Muscle of leg (tissue), 3 donors: ENCODE measurements at regions not wholly inside any gene's neighbourhood (a gene's known extent, or its start where the extent isn't known, plus 50 kb on each side); places are given as distances from the start of the nearest gene placed in this dataset.

Source experiments
- DNase-seq: peaks from one replicate; pipeline ENCODE4 v3.0.0; 2013
- H3K27ac ChIP-seq: one replicate; pipeline ENCODE4 v1.5.1; 2013; ENCODE audit warnings: mild to moderate bottlenecking, low read length, control low read depth
- H3K27me3 ChIP-seq: one replicate; pipeline ENCODE4 v1.6.1; 2013; ENCODE audit warnings: low read length; ENCODE audit not compliant: control insufficient read depth, insufficient read depth
- H3K36me3 ChIP-seq: one replicate; pipeline ENCODE4 v1.6.1; 2013; ENCODE audit warnings: low read length; ENCODE audit not compliant: control insufficient read depth, insufficient read depth
- H3K4me1 ChIP-seq: one replicate; pipeline ENCODE4 v1.6.1; 2013; ENCODE audit warnings: low read length; ENCODE audit not compliant: control insufficient read depth, insufficient read depth
- H3K4me3 ChIP-seq: one replicate; pipeline ENCODE4 v1.5.1; 2013; ENCODE audit warnings: low read length, control low read depth
- H3K9me3 ChIP-seq: replicated peaks from 2 replicates; pipeline ENCODE4 v1.6.1; 2013; ENCODE audit warnings: low read depth, low read length; ENCODE audit not compliant: control insufficient read depth
- WGBS: methylation state at CpG from one replicate; pipeline ENCODE4 v1.1.5; 2013; ENCODE audit warnings: missing lambda C conversion rate; ENCODE audit not compliant: insufficient coverage; 5-methylcytosine and 5-hydroxymethylcytosine counted together

DNA sequence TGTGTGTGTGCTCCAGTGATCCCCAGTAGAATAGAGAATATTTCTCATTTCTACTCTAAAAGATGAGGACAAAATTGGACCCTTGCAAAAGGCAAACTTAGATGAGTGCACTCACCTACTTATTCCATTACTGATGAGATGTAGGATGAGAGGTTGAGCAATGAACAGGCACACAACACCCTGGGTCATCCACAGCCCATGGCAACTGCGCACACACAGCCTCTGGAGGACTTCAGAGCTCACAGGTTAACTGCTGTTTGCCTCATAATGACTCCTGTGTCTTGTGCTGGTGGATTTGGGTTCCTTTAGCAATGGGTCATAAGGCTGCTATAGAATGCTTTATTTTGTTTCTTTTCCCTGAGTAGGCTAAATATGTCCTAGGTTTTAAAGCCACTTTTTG is 103.6 kb upstream of the TNFAIP3 start:
- WGBS: no CpG with 5 or more reads among the region's 1 CpG
- no peaks in the 10 kb centered on the region for H3K36me3 ChIP-seq
- no peaks in the 10 kb centered on the region for H3K4me1 ChIP-seq
- H3K27me3 ChIP-seq: no peaks in the 10 kb centered on the region
- DNase-seq: no peak
- no peaks in the 10 kb centered on the region for H3K9me3 ChIP-seq
- H3K27ac ChIP-seq: no peak overlapping the region
- H3K4me3 ChIP-seq: no peak overlapping the region

DNA sequence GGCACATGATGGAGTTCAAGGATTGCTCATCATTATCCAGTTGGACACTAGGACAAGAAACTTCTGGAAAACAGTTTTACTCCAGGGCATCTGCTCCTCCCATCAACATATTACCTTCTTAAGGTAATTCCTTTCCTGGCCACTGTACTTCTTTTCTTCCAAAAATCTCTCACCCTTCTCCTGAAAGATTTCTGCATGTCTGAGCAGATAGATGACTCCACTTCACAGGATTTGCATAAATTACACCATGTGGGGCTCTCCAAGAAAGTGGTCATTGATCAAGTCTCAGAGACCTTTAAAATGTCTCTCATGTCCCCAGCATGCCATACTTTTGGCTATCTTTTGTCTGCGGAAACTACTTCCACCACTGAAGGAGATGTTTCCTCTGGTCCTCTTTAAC is 103.2 kb upstream of the TNFAIP3 start:
- Histone ChIP-seq H3K9me3 (no peaks in the 10 kb centered on the region), H3K27me3 (no peaks in the 10 kb centered on the region), H3K4me3 (no peak overlapping the region), H3K36me3 (no peaks in the 10 kb centered on the region), H3K27ac (no peak overlapping the region), H3K4me1 (no peaks in the 10 kb centered on the region)
- 100% methylated on average over 1 of the region's 1 CpG for WGBS
- DNase-seq: no peak

DNA sequence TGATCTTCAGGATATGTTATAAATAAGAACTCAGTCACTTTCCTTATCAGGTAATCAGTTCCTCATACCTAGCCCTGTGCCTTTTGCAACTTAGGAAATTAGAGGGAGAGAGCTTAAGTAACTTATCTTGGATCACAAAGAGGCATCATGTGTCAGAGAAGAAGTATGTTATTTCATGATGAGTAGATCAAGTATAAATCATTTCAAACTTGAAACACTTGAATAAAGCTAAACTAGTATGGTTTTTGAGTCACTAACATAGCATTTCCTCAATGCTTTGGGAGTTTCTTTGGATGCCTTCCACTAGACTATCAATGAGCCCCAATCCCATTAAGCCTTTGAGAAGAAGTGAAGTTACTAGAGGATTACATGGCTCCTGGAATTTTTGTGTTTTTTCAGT is 102.6 kb upstream of the TNFAIP3 start:
- no peak overlapping the region for H3K27ac ChIP-seq
- H3K4me3 ChIP-seq: no peak overlapping the region
- DNase-seq: no peak

DNA sequence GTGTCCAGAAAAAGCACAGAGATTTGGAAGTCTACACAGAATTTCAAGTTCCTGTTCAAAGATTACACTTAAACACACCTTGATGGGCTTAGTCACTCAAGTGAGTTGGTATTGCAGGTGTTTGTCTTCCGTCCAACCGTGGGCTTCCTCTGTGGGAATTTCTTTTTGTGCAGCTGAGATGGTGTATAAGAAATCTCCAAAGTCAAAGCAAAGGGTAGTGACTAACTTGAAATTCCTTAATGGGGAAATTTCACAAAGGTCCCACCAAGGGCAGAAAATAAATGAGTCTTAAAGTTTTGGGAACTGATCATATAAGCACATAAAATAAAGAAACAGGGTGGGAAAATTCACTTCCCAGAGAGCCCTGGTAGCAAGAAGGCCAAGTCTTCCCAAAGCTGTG is 102.0 kb upstream of the TNFAIP3 start:
- DNase-seq: no peak
- Histone ChIP-seq H3K27ac (no peak overlapping the region), H3K4me3 (no peak overlapping the region), H3K36me3 (no peaks in the 10 kb centered on the region), H3K27me3 (no peaks in the 10 kb centered on the region), H3K9me3 (no peaks in the 10 kb centered on the region), H3K4me1 (no peaks in the 10 kb centered on the region)
- 80% methylated on average over 2 of the region's 2 CpGs for WGBS

More for the DNA sequence above, 102.6 kb upstream of the TNFAIP3 start:
- no peaks in the 10 kb centered on the region for H3K9me3 ChIP-seq
- H3K36me3 ChIP-seq: no peaks in the 10 kb centered on the region
- no peaks in the 10 kb centered on the region for H3K4me1 ChIP-seq
- no peaks in the 10 kb centered on the region for H3K27me3 ChIP-seq

DNA sequence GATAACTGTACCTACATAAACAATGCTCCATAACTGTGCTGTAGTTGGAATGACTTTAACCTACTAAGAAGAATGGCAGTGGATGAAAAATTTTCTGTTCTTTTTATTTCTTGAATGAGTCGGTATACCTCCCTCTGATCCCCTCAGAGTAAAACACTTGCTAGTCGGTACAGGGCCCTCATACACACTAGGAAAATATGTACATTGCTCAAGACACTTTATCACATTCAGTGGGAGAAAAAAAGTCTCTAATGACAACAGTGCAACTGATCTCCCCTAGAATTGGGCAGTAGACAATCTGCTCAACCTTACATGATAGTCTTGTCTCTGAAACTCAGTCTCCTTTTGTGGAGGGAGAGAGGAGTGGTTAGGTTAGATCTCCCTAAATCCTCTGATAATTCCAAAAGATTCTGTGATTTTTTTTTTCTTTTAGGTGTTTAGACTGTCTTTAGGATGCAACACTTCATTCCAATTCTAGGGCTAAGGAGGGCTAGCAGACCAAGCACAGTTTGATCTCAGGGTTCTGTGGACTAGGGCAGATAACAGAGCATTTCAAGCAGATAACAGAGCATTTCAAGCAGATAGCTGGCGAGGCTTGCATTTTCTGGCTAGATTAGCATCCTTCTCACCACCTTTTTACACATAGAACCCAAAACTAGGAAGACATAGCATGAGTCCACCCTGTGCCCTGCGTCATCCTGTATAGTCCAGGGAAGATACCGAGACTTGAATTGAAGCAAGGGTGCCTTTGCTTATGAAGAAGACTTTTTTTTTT is 100.3 kb upstream of the TNFAIP3 start:
- H3K4me3 ChIP-seq: no peak overlapping the region
- H3K27me3 ChIP-seq: no peaks in the 10 kb centered on the region
- DNase-seq: no peak
- no peaks in the 10 kb centered on the region for H3K9me3 ChIP-seq
- H3K4me1 ChIP-seq: no peaks in the 10 kb centered on the region
- no peak overlapping the region for H3K27ac ChIP-seq
- H3K36me3 ChIP-seq: no peaks in the 10 kb centered on the region
- WGBS: no CpG with 5 or more reads among the region's 5 CpGs

DNA sequence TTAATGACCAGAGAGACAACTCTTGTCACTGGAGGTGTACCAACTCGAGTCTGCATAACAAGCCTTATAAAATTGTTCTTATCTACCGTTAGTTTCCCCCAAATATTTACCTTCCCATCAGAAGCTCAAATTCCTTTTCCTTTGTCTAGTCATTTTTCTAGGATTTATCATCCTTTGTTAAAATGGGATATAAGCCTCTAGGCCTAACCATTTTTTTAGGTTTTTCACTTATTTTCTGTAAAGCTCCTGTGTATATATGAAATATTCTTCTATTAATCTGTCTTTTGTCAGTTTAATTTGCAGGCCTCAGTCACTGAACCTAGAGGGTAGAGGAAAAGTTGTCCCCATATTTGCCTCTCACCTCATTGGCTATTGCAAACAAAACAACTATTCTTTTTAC is 99.6 kb upstream of the TNFAIP3 start:
- H3K27ac ChIP-seq: no peak overlapping the region
- no peaks in the 10 kb centered on the region for H3K27me3 ChIP-seq
- no CpG with 5 or more reads among the region's 2 CpGs for WGBS
- no peak overlapping the region for H3K4me3 ChIP-seq
- no peaks in the 10 kb centered on the region for H3K9me3 ChIP-seq
- H3K36me3 ChIP-seq: no peaks in the 10 kb centered on the region
- DNase-seq: no peak
- H3K4me1 ChIP-seq: no peaks in the 10 kb centered on the region

DNA sequence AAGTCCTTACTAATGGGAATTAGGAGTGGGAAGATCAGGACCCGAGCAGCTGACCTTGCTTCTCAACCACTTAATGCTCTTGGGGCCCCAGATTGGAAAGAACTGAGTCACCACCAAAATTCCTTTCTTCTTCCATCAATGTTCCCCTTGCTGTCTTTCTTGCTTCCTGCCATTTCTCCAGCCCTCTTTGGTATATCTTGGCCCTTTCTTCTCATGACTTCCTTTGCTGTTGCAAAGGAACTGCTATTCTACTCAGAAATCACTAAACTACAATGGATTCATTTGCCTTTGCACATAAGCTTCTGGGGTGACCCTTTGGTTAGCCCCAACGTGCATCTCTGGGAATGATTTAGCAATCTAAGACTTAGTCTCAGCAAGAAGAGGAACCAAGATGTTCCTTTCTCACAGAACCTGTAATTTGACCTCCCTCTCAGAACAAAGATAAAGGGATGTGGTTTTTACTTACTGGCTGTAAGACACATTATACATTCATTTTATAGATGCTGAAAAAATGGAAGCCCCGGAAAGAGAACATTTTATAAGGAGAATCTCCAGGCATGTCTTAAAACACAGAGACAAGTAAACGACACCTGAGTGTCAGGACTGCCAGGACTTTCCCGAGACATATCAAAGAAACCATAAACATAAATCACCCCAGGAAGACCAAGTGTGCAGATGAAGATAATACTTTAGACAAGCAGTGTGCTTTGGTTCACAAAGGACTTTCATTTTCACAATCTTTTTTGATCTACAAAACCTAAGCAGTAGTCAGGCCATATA is 99.0 kb upstream of the TNFAIP3 start:
- Histone ChIP-seq H3K36me3 (no peaks in the 10 kb centered on the region), H3K9me3 (no peaks in the 10 kb centered on the region), H3K4me1 (no peaks in the 10 kb centered on the region), H3K27me3 (no peaks in the 10 kb centered on the region), H3K27ac (no peak overlapping the region), H3K4me3 (no peak overlapping the region)
- WGBS: no CpG with 5 or more reads among the region's 5 CpGs
- no peak for DNase-seq

DNA sequence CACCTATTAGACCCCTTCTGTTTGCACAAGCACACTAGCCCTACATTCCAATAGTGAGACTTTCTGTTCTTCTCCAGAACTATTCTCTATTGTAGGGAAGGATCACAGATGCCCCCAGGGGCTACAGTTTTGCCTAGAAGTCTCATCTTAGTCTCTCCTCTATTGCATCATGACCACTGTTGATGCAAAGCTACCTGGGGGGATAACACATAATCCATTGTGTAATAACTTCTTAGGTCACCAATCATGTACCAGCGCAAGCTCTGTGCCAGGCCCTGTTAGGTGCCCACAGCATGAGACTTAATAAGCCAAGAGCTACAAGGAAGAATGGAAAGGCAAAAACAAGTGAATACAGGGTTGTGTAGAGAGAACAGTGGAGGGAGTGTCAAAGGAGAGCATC is 98.1 kb upstream of the TNFAIP3 start:
- Histone ChIP-seq H3K9me3 (no peaks in the 10 kb centered on the region), H3K27me3 (no peaks in the 10 kb centered on the region), H3K36me3 (no peaks in the 10 kb centered on the region), H3K4me1 (no peaks in the 10 kb centered on the region), H3K4me3 (no peak overlapping the region), H3K27ac (no peak overlapping the region)
- DNase-seq: no peak
- WGBS: no CpG with 5 or more reads among the region's 1 CpG

DNA sequence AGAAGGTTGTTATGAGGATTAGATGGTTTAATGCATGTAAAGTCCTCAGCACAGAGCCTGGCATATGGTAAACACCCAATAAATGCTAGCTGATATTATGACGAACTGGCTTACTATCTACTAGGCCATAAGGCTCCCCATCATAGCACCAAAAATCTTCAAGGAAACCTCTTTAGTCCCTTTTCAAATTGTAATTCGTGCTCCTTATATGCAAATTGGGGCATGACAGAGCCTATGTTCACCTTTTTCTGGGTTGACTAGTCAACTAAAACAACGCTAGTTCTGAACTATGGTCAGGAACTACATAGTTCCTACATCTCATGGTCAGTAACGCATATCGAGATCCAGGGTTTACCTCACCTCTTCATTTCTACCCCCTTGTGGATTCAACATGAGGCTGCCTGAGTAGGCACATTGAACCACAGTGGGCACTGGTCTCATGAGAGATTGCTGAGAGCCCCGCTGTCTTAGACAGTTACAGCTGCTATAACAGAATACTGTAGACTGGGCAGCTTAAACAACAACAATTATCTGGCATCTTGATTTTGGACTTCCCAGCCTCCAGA is 97.2 kb upstream of the TNFAIP3 start:
- Histone ChIP-seq H3K4me1 (no peaks in the 10 kb centered on the region), H3K9me3 (no peaks in the 10 kb centered on the region), H3K36me3 (no peaks in the 10 kb centered on the region), H3K27ac (no peak overlapping the region), H3K4me3 (no peak overlapping the region), H3K27me3 (no peaks in the 10 kb centered on the region)
- DNase-seq: no peak
- WGBS: 85% methylated on average over 5 of the region's 6 CpGs

DNA sequence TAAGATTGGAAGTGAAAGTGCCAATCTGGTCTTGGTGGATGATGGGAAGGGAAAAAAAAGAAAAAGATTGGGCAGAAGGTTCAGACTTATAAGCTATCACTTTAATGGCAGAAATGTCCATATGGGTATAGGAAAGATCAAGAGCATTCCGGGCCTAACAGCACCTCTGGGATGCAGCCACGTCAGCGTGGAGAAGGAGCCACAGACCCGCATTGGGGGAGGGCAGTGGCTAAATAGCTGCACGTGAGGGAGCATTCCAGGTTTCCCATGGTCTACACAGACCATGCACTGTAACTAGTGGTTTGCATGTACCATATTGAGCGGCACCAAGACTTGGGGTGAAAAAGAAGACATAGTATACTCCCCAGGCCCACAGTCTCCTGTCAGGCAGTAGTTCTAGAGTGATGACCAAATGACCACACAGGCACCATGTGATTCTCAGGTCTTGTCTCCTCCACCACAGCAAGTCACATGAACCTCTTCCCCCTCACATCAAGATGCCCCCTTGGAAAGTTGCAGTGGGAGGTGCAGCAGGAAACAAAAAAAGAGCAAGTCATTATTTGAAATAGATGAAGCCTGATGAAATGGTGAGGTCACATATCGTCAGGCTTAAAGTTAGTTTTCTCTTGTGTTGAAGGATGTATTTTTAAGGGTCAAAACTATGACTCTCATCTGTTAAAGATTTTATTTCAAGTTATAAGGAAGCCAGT is 94.4 kb upstream of the TNFAIP3 start:
- Histone ChIP-seq H3K27me3 (no peaks in the 10 kb centered on the region), H3K9me3 (no peaks in the 10 kb centered on the region), H3K27ac (no peak overlapping the region), H3K4me3 (no peak overlapping the region), H3K36me3 (no peaks in the 10 kb centered on the region), H3K4me1 (no peaks in the 10 kb centered on the region)
- WGBS: 92% methylated on average over 5 of the region's 7 CpGs
- DNase-seq: no peak
